ENCODE measurements at regions not wholly inside any gene's neighbourhood (a gene's known extent, or its start where the extent isn't known, plus 50 kb on each side); places are given as distances from the start of the nearest gene placed in this dataset.
"Not testable (repeated sequence)": the region's sequence is repeated elsewhere in the genome, so short reads cannot be mapped to it uniquely, and the experiment has no call there.

GRCh38 chr4:134072137-134072536 is 129.5 kb downstream of the PABPC4L start:
- no peak for ATAC-seq (ENCODE audit: low FRiP score in 2 of 2)
- H3K27ac ChIP-seq: no peak overlapping the region

GRCh38 chr4:134070174-134070573 is 131.4 kb downstream of the PABPC4L start:
- H3K4me1 ChIP-seq: no peaks in the 10 kb centered on the region
- WGBS, 2 donors: 83 to 98% methylated on average over 1 to 6 of the region's 6 CpGs
- no peak overlapping the region for H3K27ac ChIP-seq
- no peaks in the 10 kb centered on the region for H3K36me3 ChIP-seq
- no peak overlapping the region for H3K4me3 ChIP-seq
- no peaks in the 10 kb centered on the region for H3K27me3 ChIP-seq
- H3K9me3 ChIP-seq: no peaks in the 10 kb centered on the region
- TF ChIP-seq POLR2AphosphoS5 (IDR thresholded peaks at IDR 0.05) (no peak), POLR2A (IDR thresholded peaks at IDR 0.05) (no peak), EP300 (IDR thresholded peaks at IDR 0.05) (no peak)
- TF ChIP-seq, protein P1, sequence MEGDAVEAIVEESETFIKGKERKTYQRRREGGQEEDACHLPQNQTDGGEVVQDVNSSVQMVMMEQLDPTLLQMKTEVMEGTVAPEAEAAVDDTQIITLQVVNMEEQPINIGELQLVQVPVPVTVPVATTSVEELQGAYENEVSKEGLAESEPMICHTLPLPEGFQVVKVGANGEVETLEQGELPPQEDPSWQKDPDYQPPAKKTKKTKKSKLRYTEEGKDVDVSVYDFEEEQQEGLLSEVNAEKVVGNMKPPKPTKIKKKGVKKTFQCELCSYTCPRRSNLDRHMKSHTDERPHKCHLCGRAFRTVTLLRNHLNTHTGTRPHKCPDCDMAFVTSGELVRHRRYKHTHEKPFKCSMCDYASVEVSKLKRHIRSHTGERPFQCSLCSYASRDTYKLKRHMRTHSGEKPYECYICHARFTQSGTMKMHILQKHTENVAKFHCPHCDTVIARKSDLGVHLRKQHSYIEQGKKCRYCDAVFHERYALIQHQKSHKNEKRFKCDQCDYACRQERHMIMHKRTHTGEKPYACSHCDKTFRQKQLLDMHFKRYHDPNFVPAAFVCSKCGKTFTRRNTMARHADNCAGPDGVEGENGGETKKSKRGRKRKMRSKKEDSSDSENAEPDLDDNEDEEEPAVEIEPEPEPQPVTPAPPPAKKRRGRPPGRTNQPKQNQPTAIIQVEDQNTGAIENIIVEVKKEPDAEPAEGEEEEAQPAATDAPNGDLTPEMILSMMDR (IDR thresholded peaks at IDR 0.05): no peak
- ATAC-seq (ENCODE audit: low FRiP score in 2 of 2): peak in 1 of 2 donors; percentile 16
- DNase-seq: peak in 1 of 2 donors; percentile 42

More at GRCh38 chr4:134072137-134072536, 129.5 kb downstream of the PABPC4L start:
- no peak for TF ChIP-seq POLR2A (IDR thresholded peaks at IDR 0.05)
- no peak for TF ChIP-seq POLR2AphosphoS5 (IDR thresholded peaks at IDR 0.05)
- TF ChIP-seq, protein P1 (IDR thresholded peaks at IDR 0.05): no peak
- no peak for TF ChIP-seq EP300 (IDR thresholded peaks at IDR 0.05)
- H3K9me3 ChIP-seq: no peaks in the 10 kb centered on the region
- H3K4me1 ChIP-seq: no peaks in the 10 kb centered on the region
- no peak overlapping the region for H3K4me3 ChIP-seq
- DNase-seq: no peak
- H3K27me3 ChIP-seq: no peaks in the 10 kb centered on the region
- no peaks in the 10 kb centered on the region for H3K36me3 ChIP-seq

DNA sequence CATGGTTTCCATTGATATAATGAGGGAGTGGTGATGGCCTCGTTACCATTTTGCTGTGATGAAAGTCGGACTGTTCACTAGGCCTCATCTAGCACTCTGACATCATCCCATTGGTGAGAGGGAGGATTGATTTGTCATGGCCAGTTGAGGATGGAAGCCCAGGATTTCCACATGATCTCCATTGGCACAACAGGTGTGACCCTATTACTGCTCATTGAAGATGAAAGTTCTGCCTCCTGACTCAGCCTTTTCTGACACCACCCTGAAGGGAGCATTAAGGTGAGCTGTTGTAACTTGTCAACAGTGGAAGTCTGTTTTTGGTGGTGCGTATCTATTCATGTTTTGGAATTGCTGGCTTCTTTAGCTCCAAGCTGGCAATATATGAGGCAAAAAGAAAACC is 144.2 kb downstream of the PABPC4L start:
- Histone ChIP-seq H3K27me3 (no peaks in the 10 kb centered on the region), H3K27ac (no peak overlapping the region), H3K9me3 (no peaks in the 10 kb centered on the region), H3K4me3 (no peak overlapping the region), H3K36me3 (no peaks in the 10 kb centered on the region), H3K4me1 (no peaks in the 10 kb centered on the region)
- DNase-seq (no peak), ATAC-seq (ENCODE audit: low FRiP score in 2 of 2) (no peak)
- WGBS, 2 donors: 91 to 98% methylated on average over 3 of the region's 3 CpGs
- TF ChIP-seq POLR2A (IDR thresholded peaks at IDR 0.05): no peak
- TF ChIP-seq POLR2AphosphoS5 (IDR thresholded peaks at IDR 0.05): no peak
- TF ChIP-seq, protein P1 (IDR thresholded peaks at IDR 0.05): no peak
- TF ChIP-seq EP300 (IDR thresholded peaks at IDR 0.05): no peak

GRCh38 chr4:134046221-134046620 is 155.4 kb downstream of the PABPC4L start:
- not testable (repeated sequence) for ATAC-seq (ENCODE audit: low FRiP score in 2 of 2); H3K4me3 ChIP-seq; H3K36me3 ChIP-seq; H3K9me3 ChIP-seq; H3K27me3 ChIP-seq; DNase-seq; H3K4me1 ChIP-seq; H3K27ac ChIP-seq
- 92 to 96% methylated on average over 6 of the region's 6 CpGs for WGBS, 2 donors

- 92 to 94% methylated on average over 3 of the region's 3 CpGs for WGBS, 2 donors
- no peak overlapping the region for H3K27ac ChIP-seq
- H3K9me3 ChIP-seq: no peaks in the 10 kb centered on the region
- no peaks in the 10 kb centered on the region for H3K36me3 ChIP-seq
- TF ChIP-seq POLR2A (IDR thresholded peaks at IDR 0.05) (no peak), EP300 (IDR thresholded peaks at IDR 0.05) (no peak), POLR2AphosphoS5 (IDR thresholded peaks at IDR 0.05) (no peak)
- TF ChIP-seq, protein P1 (IDR thresholded peaks at IDR 0.05): no peak
- H3K4me3 ChIP-seq: no peak overlapping the region
- no peaks in the 10 kb centered on the region for H3K27me3 ChIP-seq
- ATAC-seq (ENCODE audit: low FRiP score in 2 of 2) (no peak), DNase-seq (no peak)
- H3K4me1 ChIP-seq: no peaks in the 10 kb centered on the region
Observed at GRCh38 chr4:134045411-134045810, 156.2 kb downstream of the PABPC4L start.

Measured in upper lobe of left lung (tissue), 6 donors.